ENCODE measurements at regions not wholly inside any gene's neighbourhood (a gene's known extent, or its start where the extent isn't known, plus 50 kb on each side); places are given as distances from the start of the nearest gene placed in this dataset.
A peak's percentile ranks its signal among the peaks of the same experiment; 100 is the strongest.
"Not testable (repeated sequence)": the region's sequence is repeated elsewhere in the genome, so short reads cannot be mapped to it uniquely, and the experiment has no call there.

GRCh38 chr16:85273293-85273692 is 161.0 kb upstream of the CIBAR2 start:
- no peak for DNase-seq (ENCODE audit: low read depth in 1 of 2, low spot score in 1 of 2)

- DNase-seq (ENCODE audit: low read depth in 1 of 2, low spot score in 1 of 2): no peak
Observed at GRCh38 chr16:85274501-85274900, 162.2 kb upstream of the CIBAR2 start.

DNA sequence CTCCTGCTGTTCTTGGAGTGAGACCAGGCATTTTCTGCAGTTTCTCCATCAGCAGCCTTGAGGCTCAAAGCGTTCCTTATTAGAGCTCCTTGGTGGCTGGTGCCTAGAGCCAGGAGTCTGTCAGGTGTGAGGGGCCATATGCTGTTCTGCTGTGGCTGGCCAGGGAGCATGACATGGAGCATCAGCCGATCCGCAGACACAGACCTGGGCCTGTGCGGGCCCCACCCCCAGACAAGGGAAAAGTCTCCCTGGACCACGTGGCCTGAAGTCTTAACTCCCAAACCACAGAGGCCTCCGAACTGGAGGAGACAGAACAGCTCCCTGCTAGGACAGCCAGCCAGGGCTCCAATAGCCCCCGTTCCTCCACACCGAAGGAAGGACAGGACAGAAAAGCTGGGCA is 162.7 kb upstream of the CIBAR2 start:
- no peak for DNase-seq (ENCODE audit: low read depth in 1 of 2, low spot score in 1 of 2)

DNA sequence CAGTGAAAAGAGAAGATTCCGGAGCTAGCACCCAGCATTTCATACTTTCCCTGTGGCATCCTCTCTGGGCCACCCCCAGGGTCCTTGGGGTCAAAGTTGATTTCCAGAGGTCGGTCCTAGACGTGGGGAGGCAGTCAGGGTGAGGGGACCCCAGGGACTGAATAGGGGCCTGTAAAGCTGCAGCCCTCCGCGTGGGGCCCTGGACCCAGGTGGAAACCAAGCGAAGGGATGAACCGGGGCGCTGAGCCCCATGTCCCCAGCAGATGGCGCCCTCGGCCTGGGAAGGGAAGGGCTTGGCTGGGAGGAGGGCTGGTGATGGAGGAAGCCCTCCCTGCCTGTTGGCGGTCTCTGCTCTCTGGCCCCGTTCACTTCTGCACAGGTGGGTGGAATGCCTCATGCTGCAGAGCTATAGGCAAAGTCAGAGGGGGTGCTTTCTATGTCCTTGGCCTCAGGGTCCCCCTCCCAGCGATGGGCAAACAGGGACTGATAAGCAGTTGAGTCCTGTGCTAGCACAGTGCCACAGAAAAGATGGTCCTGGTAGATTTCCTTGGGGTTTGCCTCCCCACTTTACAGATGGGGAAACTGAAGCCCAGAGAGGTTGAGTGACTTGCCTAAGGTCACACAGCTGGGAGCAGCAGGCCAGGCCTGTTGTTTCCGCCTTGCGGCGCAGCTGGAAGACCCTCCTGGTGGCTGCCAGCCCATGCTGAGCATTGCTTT is 163.4 kb upstream of the CIBAR2 start:
- peak; percentile 36 to 52 for DNase-seq (ENCODE audit: low read depth in 1 of 2, low spot score in 1 of 2)

- DNase-seq (ENCODE audit: low read depth in 1 of 2, low spot score in 1 of 2): no peak
Observed at GRCh38 chr16:85276258-85276657, 164.0 kb upstream of the CIBAR2 start.

- DNase-seq (ENCODE audit: low read depth in 1 of 2, low spot score in 1 of 2): no peak
Observed at GRCh38 chr16:85276721-85277120, 164.4 kb upstream of the CIBAR2 start.

DNA sequence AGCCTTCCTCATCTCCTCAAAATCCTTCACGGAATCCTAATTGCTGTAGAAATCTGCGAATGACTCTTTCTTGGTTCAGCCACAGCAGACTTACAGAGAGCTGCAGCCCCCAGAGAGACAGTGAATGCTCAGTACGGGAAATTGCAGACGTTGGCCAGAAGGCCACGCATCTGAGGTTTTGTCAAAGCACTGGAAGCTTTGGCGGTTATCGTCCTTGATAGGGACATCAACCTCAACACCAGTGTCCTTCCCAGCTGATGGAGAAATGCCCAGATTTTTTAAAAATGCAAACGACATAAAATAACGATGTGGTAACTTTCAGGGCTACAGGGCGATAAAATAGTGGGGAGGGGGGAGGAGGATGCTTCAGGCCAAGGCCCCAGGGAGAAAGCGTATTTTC is 166.6 kb upstream of the CIBAR2 start:
- DNase-seq (ENCODE audit: low read depth in 1 of 2, low spot score in 1 of 2): no peak

DNA sequence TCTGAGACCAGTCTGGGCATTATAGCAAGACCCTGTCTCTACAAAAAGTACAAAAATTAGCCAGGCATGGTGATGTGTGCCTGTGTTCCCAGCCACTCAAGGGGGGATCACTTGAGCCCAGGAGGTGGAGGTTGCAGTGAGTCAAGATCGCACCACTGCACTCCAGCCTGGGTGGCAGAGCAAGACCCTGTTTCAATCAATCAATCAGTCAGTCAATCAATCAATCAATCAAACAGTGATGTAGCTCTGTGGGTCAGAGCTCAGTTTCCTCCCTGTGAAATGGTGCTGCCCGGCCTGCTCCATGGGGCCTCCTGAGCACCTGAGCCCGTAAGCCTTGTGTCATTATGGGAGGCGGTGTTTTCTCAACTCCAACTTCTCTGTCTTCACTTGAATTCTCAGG is 167.1 kb upstream of the CIBAR2 start:
- DNase-seq (ENCODE audit: low read depth in 1 of 2, low spot score in 1 of 2): no peak

DNA sequence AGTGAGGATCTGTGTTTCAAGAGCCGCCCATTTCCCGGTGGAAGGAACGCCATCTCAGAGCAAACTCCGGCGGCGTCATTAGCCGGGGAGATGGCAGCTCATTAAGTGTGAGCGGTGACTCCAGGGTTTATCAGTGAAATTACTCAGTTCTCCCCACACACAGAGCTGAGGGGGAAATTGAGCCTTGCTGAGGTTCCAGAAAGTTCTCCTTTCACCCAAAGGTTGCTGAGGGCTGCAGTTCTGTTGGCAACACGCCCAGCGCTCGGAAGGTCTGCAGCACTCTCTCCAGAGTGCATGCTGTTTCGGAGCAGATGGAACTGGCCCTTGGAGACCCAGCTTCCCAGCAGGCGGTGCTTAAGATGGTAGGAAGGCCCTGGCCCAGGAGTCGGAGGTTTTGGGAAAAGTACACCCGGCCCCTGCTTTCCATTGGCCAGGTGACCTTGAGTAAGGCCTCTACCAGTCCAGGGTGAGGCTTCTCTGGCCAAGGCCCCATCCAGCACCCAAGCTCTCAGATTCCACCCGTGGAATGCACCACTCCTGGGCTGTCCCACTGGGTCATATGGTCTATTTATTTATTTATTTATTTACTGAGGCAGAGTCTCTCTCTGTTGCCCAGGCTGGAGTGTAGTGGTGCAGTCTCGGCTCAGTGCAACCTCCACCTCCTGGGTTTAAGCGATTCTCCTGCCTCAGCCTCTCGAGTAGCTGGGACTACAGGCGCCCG is 167.7 kb upstream of the CIBAR2 start:
- no peak for DNase-seq (ENCODE audit: low read depth in 1 of 2, low spot score in 1 of 2)

GRCh38 chr16:85281181-85281580 is 168.9 kb upstream of the CIBAR2 start:
- DNase-seq (ENCODE audit: low read depth in 1 of 2, low spot score in 1 of 2): no peak

- no peak for DNase-seq (ENCODE audit: low read depth in 1 of 2, low spot score in 1 of 2)
Observed at GRCh38 chr16:85282842-85283241, 170.6 kb upstream of the CIBAR2 start.

DNA sequence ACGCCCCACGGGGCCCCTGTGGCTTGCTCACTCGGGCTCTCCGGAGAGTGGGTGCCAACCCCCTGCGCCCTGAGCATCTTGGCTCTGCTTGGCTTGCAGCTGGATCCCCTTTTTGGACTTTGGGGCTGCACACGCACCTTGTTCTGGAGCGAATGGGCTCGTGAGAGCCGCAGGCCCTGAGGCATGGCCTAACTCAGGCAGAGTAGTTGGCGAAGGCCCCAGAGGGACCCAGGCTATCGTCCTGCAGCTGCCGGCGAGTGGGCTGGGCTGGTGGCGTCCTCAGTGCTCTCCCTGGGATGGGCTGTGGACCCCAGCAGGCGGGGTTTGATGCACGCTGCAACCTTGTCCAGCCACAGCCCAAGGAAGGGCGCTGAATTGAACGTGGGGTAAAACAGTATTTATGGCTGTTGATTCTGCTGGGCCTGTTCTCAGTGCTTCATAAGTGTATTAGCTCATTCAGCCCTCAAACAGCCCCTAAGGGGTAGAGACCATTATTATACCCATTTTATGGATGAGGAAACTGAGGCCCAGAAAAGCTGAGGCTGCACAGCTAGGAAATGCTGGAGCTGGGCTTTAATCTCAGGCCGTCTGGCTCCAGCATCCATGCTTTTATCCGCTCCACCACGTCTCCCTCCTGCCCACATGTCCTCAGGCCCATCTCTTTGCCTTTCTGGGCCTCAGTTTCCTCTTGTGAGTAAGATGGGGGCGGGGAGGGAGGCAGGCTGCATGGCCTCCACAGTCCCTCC is 171.2 kb upstream of the CIBAR2 start:
- DNase-seq (ENCODE audit: low read depth in 1 of 2, low spot score in 1 of 2): no peak

DNA sequence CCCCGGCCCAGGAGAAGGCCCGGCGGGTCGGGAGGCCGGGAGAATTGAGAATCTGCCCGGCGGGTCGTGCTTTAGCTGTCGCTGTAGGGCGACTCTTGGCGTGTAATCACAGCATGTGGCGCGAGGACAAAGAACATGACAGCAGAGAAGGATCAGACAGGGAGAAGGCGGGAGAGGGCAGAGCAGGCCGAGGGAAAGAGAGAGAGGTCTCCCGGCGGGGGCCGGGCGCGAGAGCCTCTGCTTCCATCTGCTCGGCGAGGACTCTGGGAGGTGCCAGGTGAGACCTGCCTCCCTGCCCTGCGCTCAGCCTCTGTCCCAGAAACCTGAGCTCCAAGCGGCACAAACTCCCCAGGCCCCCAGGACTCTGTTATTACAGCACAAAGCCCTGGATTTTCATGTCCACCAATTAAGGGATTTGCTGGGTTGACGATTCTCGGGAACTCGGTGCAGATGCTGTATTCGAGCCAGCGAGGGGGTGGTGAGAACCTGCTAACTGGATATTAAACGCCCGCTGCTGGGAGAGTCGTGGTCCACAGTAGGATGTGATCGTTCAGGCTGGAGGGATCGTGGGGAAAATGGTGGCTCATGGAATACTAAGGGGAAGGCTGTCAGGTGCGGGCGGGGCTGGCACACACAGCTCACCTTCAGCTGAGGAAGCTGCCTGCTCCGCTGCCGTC is 172.0 kb upstream of the CIBAR2 start:
- no peak for DNase-seq (ENCODE audit: low read depth in 1 of 2, low spot score in 1 of 2)

DNA sequence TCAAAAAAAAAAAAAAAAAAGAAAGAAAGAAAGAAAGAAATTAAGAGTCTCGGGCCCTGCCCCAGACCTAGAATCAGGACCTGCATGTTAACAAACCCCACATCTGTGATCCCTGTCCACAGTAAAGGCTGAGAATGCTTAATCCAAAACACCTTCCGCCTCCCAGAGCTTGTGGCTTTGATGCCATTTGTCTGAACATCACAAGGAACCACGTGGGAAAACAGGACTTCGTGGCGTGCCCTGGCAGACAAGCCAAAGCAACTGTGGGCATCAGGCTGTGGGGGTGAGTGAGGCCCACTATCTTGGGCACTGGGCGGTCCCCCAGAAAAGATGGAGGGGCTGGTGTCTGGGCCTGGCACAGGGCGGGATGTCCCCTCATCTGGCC is 173.4 kb upstream of the CIBAR2 start:
- DNase-seq (ENCODE audit: low read depth in 1 of 2, low spot score in 1 of 2): no peak

DNA sequence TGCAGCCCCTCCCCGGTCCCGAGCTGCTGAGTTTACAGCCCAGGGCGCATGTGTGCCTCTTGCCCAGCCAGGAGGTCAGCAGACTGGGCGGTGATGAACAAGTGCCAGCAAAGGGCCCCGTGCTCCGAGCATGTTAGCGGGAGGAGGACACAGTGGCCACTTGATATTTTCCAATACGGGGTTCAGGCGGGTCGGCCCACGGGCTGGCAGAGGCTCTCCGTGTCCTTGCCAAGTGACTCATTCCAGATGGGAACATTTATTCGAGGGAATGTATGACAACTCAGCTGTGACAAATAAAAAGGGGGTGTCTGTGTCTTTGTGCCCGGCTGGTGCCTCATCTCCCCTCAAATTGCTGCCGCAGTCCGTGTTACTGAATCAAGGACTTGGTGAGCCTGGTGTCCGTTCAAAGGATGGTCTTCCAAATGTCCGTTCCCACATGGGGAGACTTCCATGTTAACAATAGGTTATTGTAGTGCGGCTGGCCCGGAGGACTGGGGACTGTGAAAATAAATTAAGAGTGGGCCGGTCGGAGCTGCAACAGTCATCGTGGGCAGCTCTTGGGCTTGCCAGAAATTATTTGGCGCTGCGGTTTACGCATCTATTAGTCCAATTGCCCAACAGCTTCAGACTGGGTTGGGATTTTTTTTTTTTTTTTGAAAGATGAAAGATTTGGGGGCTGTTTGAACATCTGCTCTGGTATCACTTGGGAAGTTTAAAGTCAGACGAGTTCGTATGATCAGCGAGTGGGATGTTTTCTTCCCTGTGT is 174.0 kb upstream of the CIBAR2 start:
- no peak for DNase-seq (ENCODE audit: low read depth in 1 of 2, low spot score in 1 of 2)

DNA sequence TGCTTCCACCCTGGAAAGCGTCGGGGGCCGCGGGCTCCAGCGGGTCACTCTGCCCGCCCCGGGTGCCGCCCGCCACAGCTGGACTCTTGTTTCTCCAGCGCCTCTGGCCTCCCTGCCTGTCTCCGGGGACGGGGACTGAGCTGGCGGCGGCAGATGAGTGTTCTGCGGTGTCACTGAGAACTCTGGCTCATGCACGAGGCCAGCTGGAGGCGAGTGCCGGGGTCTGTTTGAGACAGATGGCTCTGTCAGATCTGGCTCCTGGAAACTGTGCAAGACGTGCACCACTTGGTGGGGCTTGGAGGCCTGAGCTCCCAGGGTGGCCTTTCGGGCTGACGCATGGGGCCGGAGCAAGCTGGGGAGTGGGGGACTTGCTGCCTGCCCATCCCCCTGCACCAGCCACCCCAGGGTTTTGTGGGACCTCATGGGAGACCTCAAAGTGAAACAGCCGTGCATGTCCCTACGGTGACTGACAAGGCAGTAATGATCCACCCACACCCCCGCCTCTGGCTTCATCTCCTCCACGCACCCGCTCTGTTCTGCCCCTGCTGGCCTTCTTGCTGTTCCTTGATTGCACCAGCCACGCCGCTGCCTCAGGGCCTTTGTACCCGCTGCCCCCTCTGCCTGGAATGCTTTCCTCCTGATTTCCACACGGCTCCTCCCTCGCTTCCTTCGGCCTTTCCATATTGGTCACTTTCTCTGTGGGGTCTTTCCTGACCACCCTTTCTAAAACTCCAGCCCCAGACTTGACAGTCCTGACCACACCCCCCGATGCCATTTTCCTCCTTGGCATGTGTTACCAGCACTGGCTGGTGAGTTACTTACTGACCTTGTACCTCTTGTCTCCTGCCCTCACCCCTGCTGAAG is 174.9 kb upstream of the CIBAR2 start:
- DNase-seq (ENCODE audit: low read depth in 1 of 2, low spot score in 1 of 2): no peak

DNA sequence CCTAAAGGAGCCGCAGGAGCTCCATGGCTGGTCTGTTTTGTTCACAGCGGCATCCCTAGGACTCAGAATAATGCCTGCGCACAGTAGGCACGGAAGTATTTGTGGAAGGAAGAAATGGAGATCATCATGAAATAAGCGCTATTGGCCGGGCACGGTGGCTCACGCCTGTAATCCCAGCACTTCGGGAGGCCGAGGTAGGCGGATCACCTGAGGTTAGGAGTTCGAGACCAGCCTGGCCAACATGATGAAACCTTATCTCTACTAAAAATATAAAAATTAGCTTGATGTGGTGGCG is 175.5 kb upstream of the CIBAR2 start:
- DNase-seq (ENCODE audit: low read depth in 1 of 2, low spot score in 1 of 2): not testable (repeated sequence)

DNA sequence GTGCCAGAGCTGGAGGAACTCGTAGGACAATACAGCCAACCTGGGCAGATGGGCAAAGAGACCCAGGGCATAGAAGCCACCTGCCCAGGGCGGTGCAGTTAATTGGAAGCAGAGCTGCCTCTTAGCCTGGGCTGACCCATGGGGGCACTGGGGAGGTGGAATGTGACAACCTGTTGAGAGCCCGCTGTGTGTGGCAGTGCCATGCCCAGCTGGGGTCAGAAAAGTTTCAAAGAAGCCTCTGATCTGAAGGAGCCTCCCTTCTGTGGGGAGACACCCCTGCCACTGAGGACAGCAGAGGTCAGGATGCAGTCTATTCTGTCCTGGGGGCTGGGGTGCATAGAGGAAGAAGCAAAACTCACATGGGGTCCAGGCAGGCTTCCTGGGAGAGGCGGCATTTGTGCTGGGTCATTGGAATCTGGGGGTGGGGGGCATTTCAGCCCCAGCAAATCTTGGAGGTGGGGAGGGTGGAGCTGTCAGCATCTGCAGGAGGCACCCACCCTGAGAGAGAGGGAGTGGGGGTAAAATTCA is 176.1 kb upstream of the CIBAR2 start:
- DNase-seq (ENCODE audit: low read depth in 1 of 2, low spot score in 1 of 2): no peak

GRCh38 chr16:85288869-85289660 is 176.8 kb upstream of the CIBAR2 start:
- DNase-seq (ENCODE audit: low read depth in 1 of 2, low spot score in 1 of 2): no peak
